ENCODE measurements at regions not wholly inside any gene's neighbourhood (a gene's known extent, or its start where the extent isn't known, plus 50 kb on each side); places are given as distances from the start of the nearest gene placed in this dataset.

GRCh38 chr3:178342111-178342510, 194.1 kb upstream of the KCNMB2 start:
- Mint-ChIP-seq H3K9me3 (ENCODE audit: insufficient read depth) (no peaks in the 10 kb centered on the region), H3K4me1 (no peaks in the 10 kb centered on the region), H3K4me3 (no peak overlapping the region), H3K27ac (no peak overlapping the region), H3K27me3 (peaks cover 4% of the 10 kb centered on the region)
- H3K27me3 ChIP-seq (replicated peaks in 1 of 4; ENCODE audit: control extremely low read depth in 1 of 4, control insufficient read depth in 3 of 4, insufficient read depth in 4 of 4, low read length in 3 of 4): no peaks in the 10 kb centered on the region
- TF ChIP-seq CTCF (IDR thresholded peaks at IDR 0.05) (no peak), EZH2 (IDR thresholded peaks at IDR 0.05; ENCODE audit: borderline replicate concordance, insufficient read depth, low read depth, low read length, poor library complexity, severe bottlenecking) (no peak)
- H3K79me2 ChIP-seq (ENCODE audit: control insufficient read depth, insufficient read depth, low read length): no peaks in the 10 kb centered on the region
- no CpG with 5 or more reads among the region's 2 CpGs for WGBS (ENCODE audit: insufficient coverage)
- no peak overlapping the region for H3K4me2 ChIP-seq (replicated peaks; ENCODE audit: low read depth, low read length, poor library complexity, severe bottlenecking)
- intact Hi-C loops (cut with micrococcal nuclease): no loop called here
- no peak overlapping the region for H2AFZ ChIP-seq (ENCODE audit: insufficient read depth, low read depth, low read length, poor library complexity, severe bottlenecking)
- H3K9ac ChIP-seq (ENCODE audit: low read length): no peak overlapping the region
- H3K27ac ChIP-seq (ENCODE audit: low read length in 2 of 2): no peak overlapping the region
- CTCF ChIA-PET: no interaction called here
- H4K20me1 ChIP-seq (ENCODE audit: control insufficient read depth, insufficient read depth, low read length, poor library complexity, severe bottlenecking): no peaks in the 10 kb centered on the region
- POLR2A ChIA-PET: no interaction called here
- ATAC-seq (ENCODE audit: low read depth) (no peak), DNase-seq (no peak)
- no peaks in the 10 kb centered on the region for H3K4me1 ChIP-seq (ENCODE audit: control insufficient read depth in 2 of 2, insufficient read depth in 2 of 2, low read length in 2 of 2)
- H3K36me3 ChIP-seq (replicated peaks in 1 of 2; ENCODE audit: control extremely low read depth in 1 of 2, control insufficient read depth in 1 of 2, extremely low read depth in 1 of 2, insufficient read depth in 2 of 2, low read length in 1 of 2): no peaks in the 10 kb centered on the region
- H3K4me3 ChIP-seq (ENCODE audit: control extremely low read depth in 1 of 5, extremely low read depth in 1 of 5, insufficient read depth in 1 of 5, low read depth in 2 of 5, low read length in 4 of 5): no peak overlapping the region
- H3K9me3 ChIP-seq (ENCODE audit: control extremely low read depth in 1 of 3, control insufficient read depth in 2 of 3, insufficient read depth in 1 of 3, low read length in 2 of 3): no peaks in the 10 kb centered on the region

GRCh38 chr3:178343433-178344038, 192.7 kb upstream of the KCNMB2 start:
- intact Hi-C loops (cut with micrococcal nuclease): no loop called here

More at GRCh38 chr3:178343433-178344038, 192.7 kb upstream of the KCNMB2 start:
- Histone ChIP-seq H3K79me2 (ENCODE audit: control insufficient read depth, insufficient read depth, low read length) (no peaks in the 10 kb centered on the region), H3K9me3 (ENCODE audit: control extremely low read depth in 1 of 3, control insufficient read depth in 2 of 3, insufficient read depth in 1 of 3, low read length in 2 of 3) (no peaks in the 10 kb centered on the region), H3K36me3 (replicated peaks in 1 of 2; ENCODE audit: control extremely low read depth in 1 of 2, control insufficient read depth in 1 of 2, extremely low read depth in 1 of 2, insufficient read depth in 2 of 2, low read length in 1 of 2) (no peaks in the 10 kb centered on the region), H3K27ac (ENCODE audit: low read length in 2 of 2) (no peak overlapping the region), H2AFZ (ENCODE audit: insufficient read depth, low read depth, low read length, poor library complexity, severe bottlenecking) (no peak overlapping the region), H3K4me1 (ENCODE audit: control insufficient read depth in 2 of 2, insufficient read depth in 2 of 2, low read length in 2 of 2) (no peaks in the 10 kb centered on the region), H3K4me3 (ENCODE audit: control extremely low read depth in 1 of 5, extremely low read depth in 1 of 5, insufficient read depth in 1 of 5, low read depth in 2 of 5, low read length in 4 of 5) (no peak overlapping the region), H3K9ac (ENCODE audit: low read length) (no peak overlapping the region), H3K4me2 (replicated peaks; ENCODE audit: low read depth, low read length, poor library complexity, severe bottlenecking) (no peak overlapping the region), H4K20me1 (ENCODE audit: control insufficient read depth, insufficient read depth, low read length, poor library complexity, severe bottlenecking) (no peaks in the 10 kb centered on the region), H3K27me3 (replicated peaks in 1 of 4; ENCODE audit: control extremely low read depth in 1 of 4, control insufficient read depth in 3 of 4, insufficient read depth in 4 of 4, low read length in 3 of 4) (no peaks in the 10 kb centered on the region)
- ChIA-PET CTCF (no interaction called here), POLR2A (no interaction called here)
- Mint-ChIP-seq H3K9me3 (ENCODE audit: insufficient read depth) (no peaks in the 10 kb centered on the region), H3K4me1 (no peaks in the 10 kb centered on the region), H3K27me3 (peaks cover 4% of the 10 kb centered on the region), H3K27ac (no peak overlapping the region), H3K4me3 (no peak overlapping the region)
- DNase-seq: no peak
- 84% methylated on average over 3 of the region's 5 CpGs for WGBS (ENCODE audit: insufficient coverage)
- TF ChIP-seq EZH2 (IDR thresholded peaks at IDR 0.05; ENCODE audit: borderline replicate concordance, insufficient read depth, low read depth, low read length, poor library complexity, severe bottlenecking): no peak
- TF ChIP-seq CTCF (IDR thresholded peaks at IDR 0.05): no peak
- no peak for ATAC-seq (ENCODE audit: low read depth)
